ENCODE measurements at regions not wholly inside any gene's neighbourhood (a gene's known extent, or its start where the extent isn't known, plus 50 kb on each side); places are given as distances from the start of the nearest gene placed in this dataset.

DNA sequence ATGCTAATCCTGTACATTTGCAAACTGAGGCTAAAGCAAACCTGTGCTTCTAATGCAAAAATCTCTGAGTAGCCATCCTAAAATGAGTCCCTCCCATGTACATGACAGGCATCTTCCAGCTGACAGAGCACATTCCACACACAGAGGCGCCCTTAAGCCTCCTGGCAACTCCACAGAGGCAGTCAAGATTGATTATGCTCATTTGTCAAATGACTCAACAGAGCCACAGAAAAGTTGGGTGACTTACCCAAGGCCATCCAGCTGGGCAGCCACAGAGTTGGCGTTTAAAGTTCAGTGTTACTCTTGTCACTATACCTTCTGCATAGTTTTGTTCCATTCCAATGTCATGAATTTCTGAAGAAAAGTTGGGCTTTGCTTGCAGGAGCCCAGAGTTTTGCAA is 394.6 kb upstream of the FGF13 start:
- TF ChIP-seq, protein P1, sequence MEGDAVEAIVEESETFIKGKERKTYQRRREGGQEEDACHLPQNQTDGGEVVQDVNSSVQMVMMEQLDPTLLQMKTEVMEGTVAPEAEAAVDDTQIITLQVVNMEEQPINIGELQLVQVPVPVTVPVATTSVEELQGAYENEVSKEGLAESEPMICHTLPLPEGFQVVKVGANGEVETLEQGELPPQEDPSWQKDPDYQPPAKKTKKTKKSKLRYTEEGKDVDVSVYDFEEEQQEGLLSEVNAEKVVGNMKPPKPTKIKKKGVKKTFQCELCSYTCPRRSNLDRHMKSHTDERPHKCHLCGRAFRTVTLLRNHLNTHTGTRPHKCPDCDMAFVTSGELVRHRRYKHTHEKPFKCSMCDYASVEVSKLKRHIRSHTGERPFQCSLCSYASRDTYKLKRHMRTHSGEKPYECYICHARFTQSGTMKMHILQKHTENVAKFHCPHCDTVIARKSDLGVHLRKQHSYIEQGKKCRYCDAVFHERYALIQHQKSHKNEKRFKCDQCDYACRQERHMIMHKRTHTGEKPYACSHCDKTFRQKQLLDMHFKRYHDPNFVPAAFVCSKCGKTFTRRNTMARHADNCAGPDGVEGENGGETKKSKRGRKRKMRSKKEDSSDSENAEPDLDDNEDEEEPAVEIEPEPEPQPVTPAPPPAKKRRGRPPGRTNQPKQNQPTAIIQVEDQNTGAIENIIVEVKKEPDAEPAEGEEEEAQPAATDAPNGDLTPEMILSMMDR (conservative IDR thresholded peaks at IDR 0.05; ENCODE audit: low read depth in 2 of 2), result no peak
- no peak for TF ChIP-seq EZH2phosphoT487 (IDR thresholded peaks at IDR 0.05; ENCODE audit: unreplicated experiment)
- TF ChIP-seq EZH2 (IDR thresholded peaks at IDR 0.05; ENCODE audit: low read depth, unreplicated experiment), result no peak
- TF ChIP-seq POLR2AphosphoS5 (IDR thresholded peaks at IDR 0.05; ENCODE audit: low read depth), result no peak
- TF ChIP-seq, protein P2, sequence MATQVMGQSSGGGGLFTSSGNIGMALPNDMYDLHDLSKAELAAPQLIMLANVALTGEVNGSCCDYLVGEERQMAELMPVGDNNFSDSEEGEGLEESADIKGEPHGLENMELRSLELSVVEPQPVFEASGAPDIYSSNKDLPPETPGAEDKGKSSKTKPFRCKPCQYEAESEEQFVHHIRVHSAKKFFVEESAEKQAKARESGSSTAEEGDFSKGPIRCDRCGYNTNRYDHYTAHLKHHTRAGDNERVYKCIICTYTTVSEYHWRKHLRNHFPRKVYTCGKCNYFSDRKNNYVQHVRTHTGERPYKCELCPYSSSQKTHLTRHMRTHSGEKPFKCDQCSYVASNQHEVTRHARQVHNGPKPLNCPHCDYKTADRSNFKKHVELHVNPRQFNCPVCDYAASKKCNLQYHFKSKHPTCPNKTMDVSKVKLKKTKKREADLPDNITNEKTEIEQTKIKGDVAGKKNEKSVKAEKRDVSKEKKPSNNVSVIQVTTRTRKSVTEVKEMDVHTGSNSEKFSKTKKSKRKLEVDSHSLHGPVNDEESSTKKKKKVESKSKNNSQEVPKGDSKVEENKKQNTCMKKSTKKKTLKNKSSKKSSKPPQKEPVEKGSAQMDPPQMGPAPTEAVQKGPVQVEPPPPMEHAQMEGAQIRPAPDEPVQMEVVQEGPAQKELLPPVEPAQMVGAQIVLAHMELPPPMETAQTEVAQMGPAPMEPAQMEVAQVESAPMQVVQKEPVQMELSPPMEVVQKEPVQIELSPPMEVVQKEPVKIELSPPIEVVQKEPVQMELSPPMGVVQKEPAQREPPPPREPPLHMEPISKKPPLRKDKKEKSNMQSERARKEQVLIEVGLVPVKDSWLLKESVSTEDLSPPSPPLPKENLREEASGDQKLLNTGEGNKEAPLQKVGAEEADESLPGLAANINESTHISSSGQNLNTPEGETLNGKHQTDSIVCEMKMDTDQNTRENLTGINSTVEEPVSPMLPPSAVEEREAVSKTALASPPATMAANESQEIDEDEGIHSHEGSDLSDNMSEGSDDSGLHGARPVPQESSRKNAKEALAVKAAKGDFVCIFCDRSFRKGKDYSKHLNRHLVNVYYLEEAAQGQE (IDR thresholded peaks at IDR 0.05; ENCODE audit: unreplicated experiment), result no peak
- TF ChIP-seq STAT1 (IDR thresholded peaks at IDR 0.05; ENCODE audit: unreplicated experiment), result no peak
- no peak for TF ChIP-seq JUNB (IDR thresholded peaks at IDR 0.05; ENCODE audit: unreplicated experiment)
